HG03521 (cell line): ENCODE measurements at regions not wholly inside any gene's neighbourhood (a gene's known extent, or its start where the extent isn't known, plus 50 kb on each side); places are given as distances from the start of the nearest gene placed in this dataset.

Source experiments
- ATAC-seq: cut with Tn5 transposase; IDR thresholded peaks from one replicate; pipeline ENCODE4 v1.9.1; 2021; ENCODE audit warnings: mild to moderate bottlenecking, moderate library complexity; ENCODE audit not compliant: unreplicated experiment

DNA sequence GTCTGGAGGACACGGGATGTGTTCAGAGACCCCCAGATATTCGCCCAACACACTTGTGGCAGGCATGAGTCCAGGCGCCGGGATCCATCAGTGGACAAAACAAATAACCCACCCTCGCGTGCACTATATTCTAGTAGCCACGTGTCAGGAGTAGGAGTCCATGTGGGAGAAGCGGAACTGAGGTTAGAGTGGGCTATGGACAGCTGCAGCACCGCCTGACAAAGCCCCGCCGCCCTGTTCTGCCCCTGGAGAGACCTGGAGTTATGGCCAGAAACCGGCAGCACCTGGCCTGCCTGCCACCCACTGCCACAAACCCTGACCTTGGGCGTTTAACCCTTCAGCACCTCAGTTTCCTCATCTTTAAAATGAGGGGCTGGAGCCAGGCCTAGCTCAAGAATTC is 181.0 kb upstream of the RNF32 start:
- no peak for ATAC-seq

- ATAC-seq = no peak
Measured at GRCh38 chr7:156459067-156459466, 181.5 kb upstream of the RNF32 start.

DNA sequence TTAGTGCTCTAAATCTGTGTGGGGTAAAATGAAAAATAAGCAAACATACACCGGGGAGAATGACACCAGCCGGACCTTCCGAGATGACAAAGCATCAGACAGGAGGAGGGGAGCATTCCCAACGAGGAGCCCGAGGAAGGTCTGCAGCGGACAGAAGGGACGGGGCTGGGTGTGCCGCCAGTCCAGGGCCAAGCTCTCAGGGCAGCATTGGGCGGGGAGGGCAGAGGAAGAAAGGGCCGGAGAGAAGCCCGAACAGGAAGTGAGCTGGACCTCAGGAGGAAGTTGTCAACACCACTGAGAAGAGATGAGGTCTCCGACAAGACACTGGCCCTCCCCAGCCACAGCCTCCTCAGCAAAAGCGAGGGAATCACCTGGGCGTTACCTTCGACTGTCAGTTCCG is 182.6 kb upstream of the RNF32 start:
- ATAC-seq = no peak

- no peak for ATAC-seq
Measured at GRCh38 chr7:156456503-156457115, 184.0 kb upstream of the RNF32 start.

DNA sequence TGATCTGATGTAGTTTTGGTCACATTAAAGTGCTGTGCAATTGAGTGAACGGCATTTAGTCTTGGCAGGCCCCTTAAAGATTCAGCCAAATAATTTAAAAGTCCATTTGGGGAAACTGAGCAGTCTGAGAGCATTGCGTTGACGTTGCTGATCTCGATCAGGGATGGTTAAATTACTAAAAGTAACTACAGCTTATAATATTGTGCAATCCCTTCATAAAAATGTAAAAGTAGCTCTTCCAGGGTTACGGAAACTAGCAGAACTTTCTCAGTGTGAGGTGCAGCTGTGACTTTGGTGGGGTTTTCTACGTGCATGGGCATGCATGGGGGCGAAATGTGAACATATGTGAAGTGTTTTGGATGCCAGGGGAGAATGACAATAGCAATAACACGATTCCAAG is 184.5 kb upstream of the RNF32 start:
- no peak for ATAC-seq

- no peak for ATAC-seq
Measured at GRCh38 chr7:156450473-156450872, 190.1 kb upstream of the RNF32 start.

DNA sequence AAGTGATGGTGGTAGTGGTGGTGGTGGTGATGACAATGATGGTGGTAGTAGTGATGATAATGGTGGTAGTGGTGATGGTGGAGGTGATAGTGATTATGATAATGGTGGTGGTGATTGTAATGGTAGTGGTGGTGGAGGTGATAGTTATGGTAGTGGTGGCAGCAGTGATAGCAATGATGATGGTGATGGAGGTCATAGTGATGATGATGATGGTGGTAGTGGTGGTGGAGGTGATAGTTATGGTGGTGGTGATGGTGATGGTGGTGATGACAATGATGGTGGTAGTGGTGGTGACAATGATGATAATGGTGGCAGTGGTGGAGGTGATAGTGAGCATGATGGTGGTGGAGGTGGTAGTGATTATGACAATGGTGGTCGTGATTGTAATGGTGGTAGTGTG is 191.7 kb upstream of the RNF32 start:
- no peak for ATAC-seq

DNA sequence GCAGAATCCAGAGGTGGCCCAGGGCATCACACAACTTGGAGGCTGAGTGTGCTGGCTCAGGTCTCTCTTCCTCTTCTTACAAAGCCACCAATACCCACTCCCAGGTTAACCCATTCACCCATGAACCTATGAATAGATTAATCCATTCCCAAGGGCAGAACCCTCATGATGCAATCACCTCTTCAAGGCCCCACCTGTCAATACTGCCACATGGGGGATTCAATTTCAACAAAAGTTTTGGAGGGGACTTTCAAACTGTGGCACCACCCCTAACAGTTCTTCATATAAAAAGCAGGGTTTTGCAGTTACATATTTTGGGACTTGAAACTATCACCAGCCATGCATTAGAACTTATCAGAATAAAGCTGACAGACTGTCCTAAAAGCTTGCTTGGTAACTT is 193.6 kb upstream of the RNF32 start:
- ATAC-seq = no peak

GRCh38 chr7:156445997-156446761 is 194.4 kb upstream of the RNF32 start:
- no peak for ATAC-seq

- ATAC-seq = no peak
Measured at GRCh38 chr7:156442516-156442915, 198.1 kb upstream of the RNF32 start.

DNA sequence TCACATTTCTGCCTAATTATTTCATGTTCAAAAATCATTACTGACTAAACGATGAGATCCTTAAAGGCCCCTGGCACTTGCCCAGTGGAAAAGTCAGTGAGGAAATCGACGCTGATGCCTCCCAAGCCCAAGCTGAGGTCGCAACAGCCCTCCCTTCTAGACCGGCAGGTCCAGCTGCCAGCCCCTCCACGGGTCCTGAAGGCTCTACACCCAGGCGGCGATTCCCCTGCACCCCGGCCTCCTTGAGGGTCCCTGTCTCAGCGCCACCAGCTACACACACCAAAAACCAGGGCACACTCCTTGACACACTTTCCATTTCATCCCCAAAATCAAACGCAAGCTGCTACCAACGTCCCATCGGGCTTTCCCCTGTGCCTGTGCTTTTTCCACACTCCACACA is 200.1 kb upstream of the RNF32 start:
- ATAC-seq = no peak

GRCh38 chr7:156438011-156438410 is 202.6 kb upstream of the RNF32 start:
- no peak for ATAC-seq

GRCh38 chr7:156437021-156437614 is 203.5 kb upstream of the RNF32 start:
- ATAC-seq = no peak

GRCh38 chr7:156435486-156436231 is 204.9 kb upstream of the RNF32 start:
- no peak for ATAC-seq

GRCh38 chr7:156434706-156435105 is 205.9 kb upstream of the RNF32 start:
- no peak for ATAC-seq

DNA sequence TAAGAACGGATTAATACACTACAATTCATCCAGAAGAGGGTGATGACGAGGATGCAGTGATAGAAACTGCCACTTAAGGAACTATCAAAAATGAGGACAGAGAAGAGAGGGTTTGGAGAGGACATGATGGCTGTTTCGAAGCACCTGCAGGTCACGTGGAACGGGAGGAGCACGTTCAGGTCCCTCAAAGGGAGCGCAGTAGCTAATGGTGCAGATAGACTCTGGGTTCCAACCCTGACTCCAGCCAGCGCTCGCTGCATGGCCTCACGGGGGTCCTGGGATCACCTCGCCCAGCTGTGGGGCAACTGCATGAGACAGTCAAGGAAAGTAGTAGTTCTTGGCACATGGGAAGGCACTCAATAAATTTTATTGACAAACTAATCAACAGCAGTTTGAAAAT is 208.6 kb upstream of the RNF32 start:
- ATAC-seq = no peak

- no peak for ATAC-seq
Measured at GRCh38 chr7:156430109-156430508, 210.5 kb upstream of the RNF32 start.

DNA sequence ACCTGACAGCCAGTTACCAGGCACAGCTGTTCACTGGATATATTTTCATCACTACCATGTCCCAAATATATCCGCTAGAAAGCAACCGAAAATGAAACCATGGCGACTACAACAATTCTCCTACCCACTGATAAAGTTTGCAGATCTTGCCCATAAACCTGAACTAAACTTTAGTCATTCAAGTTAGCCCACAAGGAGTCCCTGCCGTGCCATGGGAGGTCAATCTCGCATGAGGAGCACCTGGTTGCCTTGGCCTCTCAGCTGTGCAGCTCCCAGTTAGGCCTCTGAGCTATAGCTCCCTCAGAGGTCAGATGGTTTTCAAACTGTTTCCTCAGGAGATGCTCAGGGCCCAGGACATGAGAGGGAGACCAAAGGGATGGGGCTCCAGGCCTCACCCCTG is 211.1 kb upstream of the RNF32 start:
- ATAC-seq = no peak

DNA sequence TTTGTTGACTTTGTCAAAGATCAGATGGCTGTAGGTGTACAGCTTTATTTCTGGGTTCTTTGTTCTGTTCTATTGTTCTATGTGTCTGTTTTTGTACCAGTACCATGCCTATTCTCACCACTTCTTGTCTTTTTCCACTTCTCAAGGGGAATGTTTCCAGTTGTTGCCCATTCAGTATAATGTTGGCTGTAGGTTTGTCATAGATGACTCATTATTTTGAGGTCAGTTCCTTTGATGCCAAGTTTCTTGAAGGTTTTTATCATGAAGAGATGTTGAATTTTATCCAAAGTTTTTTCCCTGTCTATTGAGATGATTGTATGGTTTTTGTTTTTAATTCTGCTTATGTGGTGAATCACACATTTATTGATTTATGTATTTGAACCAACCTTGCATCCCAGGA is 216.7 kb upstream of the RNF32 start:
- no peak for ATAC-seq

DNA sequence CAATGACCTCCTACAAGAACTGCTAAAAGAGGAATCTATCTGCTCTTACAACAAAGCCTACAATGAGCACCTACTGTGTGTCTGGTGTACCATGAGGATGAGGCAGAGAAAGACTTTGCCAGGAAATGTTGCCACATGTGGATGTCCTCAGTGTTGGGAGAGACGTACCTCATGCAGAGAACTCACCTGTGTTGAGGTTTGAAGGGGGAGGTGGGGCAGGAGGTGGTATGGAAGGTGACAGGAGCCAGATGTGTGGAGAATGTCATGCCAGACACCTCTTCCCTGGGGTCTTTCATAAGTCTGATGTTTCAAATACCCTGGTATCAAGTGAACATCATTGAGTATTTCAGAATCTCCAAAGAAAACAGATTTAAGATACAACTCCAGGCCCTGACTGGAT is 220.1 kb upstream of the RNF32 start:
- ATAC-seq = no peak

GRCh38 chr7:156419782-156420181 is 220.8 kb upstream of the RNF32 start:
- ATAC-seq = no peak

- ATAC-seq = no peak
Measured at GRCh38 chr7:156402255-156402654, 238.3 kb upstream of the RNF32 start.
